A549 (cell line): ENCODE measurements at regions not wholly inside any gene's neighbourhood (a gene's known extent, or its start where the extent isn't known, plus 50 kb on each side); places are given as distances from the start of the nearest gene placed in this dataset.

Experiments used
- ATAC-seq, 2 experiments: fragments of 200-7000 bp in 1 of 2; fragments of >200 bp in 1 of 2; cut with Nextera tagmentation in 1 of 2; cut with Tn5 transposase in 1 of 2; 3 replicates each; pipeline versions ENCODE4 v1.8.0 to v1.9.1; 2018 to 2020; ENCODE audit warnings: mild to moderate bottlenecking in 1 of 2, moderate library complexity in 1 of 2
- CTCF ChIA-PET: fragments of 300-600 bp; sonication (Branson Sonifier 250); formaldehyde crosslinking; extraction: SDS; loops from one replicate; lab custom pipeline; 2021; ENCODE audit warnings: antibody characterized with exemption, inconsistent platforms; lab: Yijun Ruan, JAX
- POLR2A ChIA-PET: fragments of 350-600 bp; formaldehyde crosslinking; extraction: SDS; loops from one replicate; lab custom pipeline; 2021; ENCODE audit warnings: antibody characterized with exemption, inconsistent platforms; lab: Yijun Ruan, JAX
- DNase-seq, 2 experiments: peaks; one replicate each; pipeline versions ENCODE4 v3.0.0 to v3.0.0-alpha.2; 2011 to 2016; ENCODE audit warnings: low read depth in 1 of 2, low spot score in 1 of 2
- FAIRE-seq: peaks from 2 replicates; lab custom pipeline; 2011; peaks lifted over from hg19 to GRCh38; lab: Jason Lieb, UNC
- H3K27ac ChIP-seq, 2 experiments: fragments of >200 bp; sonication (Bioruptor Twin); formaldehyde crosslinking; 3 replicates each; pipeline ENCODE4 v1.5.1; 2016 to 2017
- H3K4me1 ChIP-seq: fragments of >200 bp; sonication (Bioruptor Twin); formaldehyde crosslinking; 3 replicates; pipeline ENCODE4 v1.6.1; 2016
- H3K4me2 ChIP-seq: fragments of >200 bp; sonication (Bioruptor Twin); formaldehyde crosslinking; 3 replicates; pipeline ENCODE4 v1.6.1; 2016
- H3K4me3 ChIP-seq: fragments of >200 bp; sonication (Bioruptor Twin); formaldehyde crosslinking; 3 replicates; pipeline ENCODE4 v1.5.1; 2016
- H3K9me3 ChIP-seq: fragments of >200 bp; sonication (Bioruptor Twin); formaldehyde crosslinking; 3 replicates; pipeline ENCODE4 v1.6.1; 2016
- CBX2 ChIP-seq: fragments of 200-600 bp; sonication (generic); IDR thresholded peaks from 2 replicates; pipeline ENCODE4 v1.6.1; 2016; ENCODE audit warnings: low read depth, mild to moderate bottlenecking, borderline replicate concordance
- CBX8 ChIP-seq: fragments of 200-600 bp; sonication (generic); IDR thresholded peaks from 2 replicates; pipeline ENCODE4 v1.6.1; 2016
- CEBPB ChIP-seq, 2 experiments: fragments of >200 bp in 1 of 2; sonication (Bioruptor Twin) in 1 of 2; formaldehyde crosslinking in 1 of 2; IDR thresholded peaks; 2 replicates each; pipeline ENCODE4 v1.6.1; 2012 to 2016
- ELK1 ChIP-seq: fragments of 150-350 bp; IDR thresholded peaks from 2 replicates; pipeline ENCODE4 v1.6.1; 2014; ENCODE audit warnings: low read depth, mild to moderate bottlenecking, low read length
- EP300 ChIP-seq, 2 experiments: fragments of >200 bp; sonication (Bioruptor Twin); formaldehyde crosslinking; IDR thresholded peaks; 2 replicates in 1 of 2; 3 replicates in 1 of 2; pipeline ENCODE4 v1.6.1; 2016 to 2017
- FOSL2 ChIP-seq, 2 experiments: fragments of 450-650 bp in 1 of 2; fragments of >200 bp in 1 of 2; sonication (Bioruptor Twin) in 1 of 2; formaldehyde crosslinking; IDR thresholded peaks; 2 replicates each; pipeline versions ENCODE4 v1.5.0 to v1.6.1; 2016 to 2020; ENCODE audit warnings: mild to moderate bottlenecking in 1 of 2, moderate library complexity in 1 of 2
- HOXA7 ChIP-seq: fragments of 250-450 bp; sonication (Bioruptor Pico); IDR thresholded peaks from 2 replicates; pipeline ENCODE4 v1.5.0; 2020; ENCODE audit warnings: mild to moderate bottlenecking, moderate library complexity
- HOXB13 ChIP-seq: fragments of 250-450 bp; sonication (Bioruptor Pico); IDR thresholded peaks from 2 replicates; pipeline ENCODE4 v1.5.0; 2020; ENCODE audit warnings: low read depth, mild to moderate bottlenecking, moderate library complexity
- MAFK ChIP-seq: fragments of 450-650 bp; IDR thresholded peaks from 2 replicates; pipeline ENCODE4 v1.6.1; 2014; ENCODE audit not compliant: partially characterized antibody
- MYC ChIP-seq: IDR thresholded peaks from 2 replicates; pipeline ENCODE4 v1.6.1; 2012; ENCODE audit warnings: mild to moderate bottlenecking, inconsistent platforms, low read length, improper control_type of control experiment, borderline replicate concordance
- NR3C1 ChIP-seq: fragments of >200 bp; sonication (Bioruptor Twin); formaldehyde crosslinking; IDR thresholded peaks from 3 replicates; pipeline ENCODE4 v1.6.1; 2017
- RAD21 ChIP-seq, 2 experiments: fragments of >200 bp in 1 of 2; sonication (Bioruptor Twin) in 1 of 2; formaldehyde crosslinking in 1 of 2; IDR thresholded peaks in 1 of 2; conservative IDR thresholded peaks in 1 of 2; 2 replicates in 1 of 2; 3 replicates in 1 of 2; pipeline ENCODE4 v1.6.1; 2012 to 2018; ENCODE audit warnings: inconsistent platforms in 1 of 2
- SMC3 ChIP-seq: fragments of >200 bp; sonication (Bioruptor Twin); formaldehyde crosslinking; IDR thresholded peaks from 3 replicates; pipeline ENCODE4 v1.6.1; 2018; ENCODE audit warnings: inconsistent platforms
- WGBS: methylation state at CpG from one replicate; pipeline ENCODE4 v1.1.6; 2017; ENCODE audit errors: missing lambda C conversion rate; 5-methylcytosine and 5-hydroxymethylcytosine counted together
- TF ChIP-seq, protein P1 (sequence below): fragments of 200-600 bp; sonication (generic); IDR thresholded peaks from 2 replicates; pipeline ENCODE4 v1.6.1; 2016; ENCODE audit warnings: antibody characterized with exemption, mild to moderate bottlenecking, moderate library complexity

GRCh38 chr12:41709463-41710285, 435.0 kb downstream of the GXYLT1 start:
- TF ChIP-seq CEBPB (IDR thresholded peaks at IDR 0.05) (peak in 1 of 2 experiments; percentile 69; a peak in 2 of 4 replicates), FOSL2 (IDR thresholded peaks at IDR 0.05) (no peak), FOSL2 (CRISPR knock-in tag; IDR thresholded peaks at IDR 0.05) (peak; percentile 72), ELK1 (no peak), CBX2 (no peak)
- TF ChIP-seq, protein P1, sequence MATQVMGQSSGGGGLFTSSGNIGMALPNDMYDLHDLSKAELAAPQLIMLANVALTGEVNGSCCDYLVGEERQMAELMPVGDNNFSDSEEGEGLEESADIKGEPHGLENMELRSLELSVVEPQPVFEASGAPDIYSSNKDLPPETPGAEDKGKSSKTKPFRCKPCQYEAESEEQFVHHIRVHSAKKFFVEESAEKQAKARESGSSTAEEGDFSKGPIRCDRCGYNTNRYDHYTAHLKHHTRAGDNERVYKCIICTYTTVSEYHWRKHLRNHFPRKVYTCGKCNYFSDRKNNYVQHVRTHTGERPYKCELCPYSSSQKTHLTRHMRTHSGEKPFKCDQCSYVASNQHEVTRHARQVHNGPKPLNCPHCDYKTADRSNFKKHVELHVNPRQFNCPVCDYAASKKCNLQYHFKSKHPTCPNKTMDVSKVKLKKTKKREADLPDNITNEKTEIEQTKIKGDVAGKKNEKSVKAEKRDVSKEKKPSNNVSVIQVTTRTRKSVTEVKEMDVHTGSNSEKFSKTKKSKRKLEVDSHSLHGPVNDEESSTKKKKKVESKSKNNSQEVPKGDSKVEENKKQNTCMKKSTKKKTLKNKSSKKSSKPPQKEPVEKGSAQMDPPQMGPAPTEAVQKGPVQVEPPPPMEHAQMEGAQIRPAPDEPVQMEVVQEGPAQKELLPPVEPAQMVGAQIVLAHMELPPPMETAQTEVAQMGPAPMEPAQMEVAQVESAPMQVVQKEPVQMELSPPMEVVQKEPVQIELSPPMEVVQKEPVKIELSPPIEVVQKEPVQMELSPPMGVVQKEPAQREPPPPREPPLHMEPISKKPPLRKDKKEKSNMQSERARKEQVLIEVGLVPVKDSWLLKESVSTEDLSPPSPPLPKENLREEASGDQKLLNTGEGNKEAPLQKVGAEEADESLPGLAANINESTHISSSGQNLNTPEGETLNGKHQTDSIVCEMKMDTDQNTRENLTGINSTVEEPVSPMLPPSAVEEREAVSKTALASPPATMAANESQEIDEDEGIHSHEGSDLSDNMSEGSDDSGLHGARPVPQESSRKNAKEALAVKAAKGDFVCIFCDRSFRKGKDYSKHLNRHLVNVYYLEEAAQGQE: peak; percentile 39; the same call in 1 of the 2 replicates
- ATAC-seq (peak; percentile 82 to 95), DNase-seq (peak; percentile 6 to 72), FAIRE-seq (no peak)
- peaks cover 18% of the 10 kb centered on the region for H3K4me1 ChIP-seq
- peak overlapping the region; percentile 5 to 48; a peak in 3 of 6 replicates for H3K27ac ChIP-seq
- H3K4me3 ChIP-seq: no peak overlapping the region
- ChIA-PET CTCF (no interaction called here), POLR2A (no interaction called here)
- peak overlapping the region; percentile 64 for H3K4me2 ChIP-seq
- no peaks in the 10 kb centered on the region for H3K9me3 ChIP-seq
- WGBS: 4% methylated on average over 5 of the region's 5 CpGs

- DNase-seq (no peak), ATAC-seq (peak; percentile 38 to 58; a peak in 4 of 6 replicates), FAIRE-seq (no peak)
- WGBS: 52% methylated on average over 3 of the region's 3 CpGs
- ChIA-PET CTCF (no interaction called here), POLR2A (no interaction called here)
- peaks cover 18% of the 10 kb centered on the region for H3K4me1 ChIP-seq
- peak overlapping the region; percentile 64 for H3K4me2 ChIP-seq
- no peaks in the 10 kb centered on the region for H3K9me3 ChIP-seq
- H3K27ac ChIP-seq: peak overlapping the region; percentile 5 to 15; a peak in 3 of 6 replicates
- H3K4me3 ChIP-seq: no peak overlapping the region
- no peak for TF ChIP-seq SMC3
- TF ChIP-seq EP300 (IDR thresholded peaks at IDR 0.05): no peak
- no peak for TF ChIP-seq HOXB13 (CRISPR knock-in tag)
- no peak for TF ChIP-seq NR3C1
- no peak for TF ChIP-seq RAD21 (conservative IDR thresholded peaks at IDR 0.05 in 1 of 2, IDR thresholded peaks at IDR 0.05 in 1 of 2)
- no peak for TF ChIP-seq HOXA7
- no peak for TF ChIP-seq MYC
- no peak for TF ChIP-seq CBX8
Observed at GRCh38 chr12:41709012-41709411, 435.7 kb downstream of the GXYLT1 start.

- no peak for ATAC-seq
- peaks cover 22% of the 10 kb centered on the region for H3K4me1 ChIP-seq
- no peaks in the 10 kb centered on the region for H3K9me3 ChIP-seq
- no peak for DNase-seq
- 19% methylated on average over 1 of the region's 1 CpG for WGBS
- H3K4me2 ChIP-seq: no peak overlapping the region
- TF ChIP-seq MYC (no peak), CBX2 (no peak), MAFK (peak; percentile 96), CBX8 (no peak)
- no peak overlapping the region for H3K27ac ChIP-seq
- H3K4me3 ChIP-seq: no peak overlapping the region
- ChIA-PET CTCF (no interaction called here), POLR2A (no interaction called here)
- no peak for FAIRE-seq
Observed at GRCh38 chr12:41706376-41706775, 438.3 kb downstream of the GXYLT1 start.
